H1 (cell line): ENCODE measurements at regions not wholly inside any gene's neighbourhood (a gene's known extent, or its start where the extent isn't known, plus 50 kb on each side); places are given as distances from the start of the nearest gene placed in this dataset.

Source experiments
- CTCF ChIA-PET: fragments of 300-600 bp; sonication (Branson Sonifier 250); formaldehyde crosslinking; loops from one replicate; lab custom pipeline; 2021; ENCODE audit not compliant: partially characterized antibody; lab: Charles Lee
- POLR2A ChIA-PET: fragments of 300-600 bp; sonication (Branson Sonifier 250); formaldehyde crosslinking; loops from one replicate; lab custom pipeline; 2021; ENCODE audit warnings: inconsistent platforms; ENCODE audit not compliant: partially characterized antibody; lab: Charles Lee
- DNase-seq, 2 experiments: peaks; one replicate each; pipeline versions ENCODE4 v3.0.0 to v3.0.0-alpha.2; 2010 to 2022; ENCODE audit warnings: low spot score in 2 of 2, low read depth in 1 of 2, mixed read lengths in 1 of 2
- FAIRE-seq: peaks from 2 replicates; lab custom pipeline; 2011; peaks lifted over from hg19 to GRCh38; lab: Jason Lieb, UNC
- H2AFZ ChIP-seq: 2 replicates; pipeline ENCODE4 v1.8.1; 2012; ENCODE audit warnings: low read length, inconsistent platforms
- H2AK5ac ChIP-seq: 2 replicates; pipeline ENCODE4 v1.6.1; 2013; ENCODE audit warnings: low read depth, low read length
- H2BK120ac ChIP-seq: replicated peaks from 2 replicates; pipeline ENCODE3; 2013; ENCODE audit warnings: low read depth, low read length, inconsistent platforms
- H2BK12ac ChIP-seq: 2 replicates; pipeline ENCODE4 v1.6.1; 2013; ENCODE audit warnings: low read depth, low read length
- H2BK15ac ChIP-seq: 2 replicates; pipeline ENCODE4 v1.6.1; 2013; ENCODE audit warnings: low read length
- H2BK20ac ChIP-seq: 2 replicates; pipeline ENCODE4 v1.6.1; 2013; ENCODE audit warnings: low read length
- H2BK5ac ChIP-seq: 2 replicates; pipeline ENCODE4 v1.6.1; 2013; ENCODE audit warnings: low read depth, low read length
- H3K14ac ChIP-seq: 2 replicates; pipeline ENCODE4 v1.6.1; 2013; ENCODE audit warnings: inconsistent platforms; ENCODE audit not compliant: insufficient read length
- H3K18ac ChIP-seq: 2 replicates; pipeline ENCODE4 v1.6.1; 2013; ENCODE audit warnings: low read length; ENCODE audit errors: extremely low read depth
- H3K23ac ChIP-seq: 2 replicates; pipeline ENCODE4 v1.6.1; 2013; ENCODE audit warnings: inconsistent platforms; ENCODE audit not compliant: insufficient read length
- H3K23me2 ChIP-seq: 2 replicates; pipeline ENCODE4 v1.6.1; 2013; ENCODE audit warnings: low read depth, low read length
- H3K27ac ChIP-seq: 2 replicates; pipeline ENCODE4 v1.6.1; 2011; ENCODE audit warnings: low read depth, low read length, inconsistent platforms
- H3K27me3 ChIP-seq, 4 experiments: replicated peaks in 1 of 4; 1 replicate in 1 of 4; 2 replicates in 3 of 4; pipeline versions ENCODE4 v1.6.1 to v1.8.1; 2011 to 2013; ENCODE audit warnings: low read length in 3 of 4, mild to moderate bottlenecking in 3 of 4, inconsistent platforms in 2 of 4, mixed read lengths in 2 of 4, moderate library complexity in 1 of 4; ENCODE audit not compliant: control insufficient read depth in 3 of 4, insufficient read depth in 3 of 4; ENCODE audit errors: extremely low read depth in 1 of 4
- H3K36me3 ChIP-seq, 4 experiments: 2 replicates each; pipeline versions ENCODE4 v1.6.1 to v1.8.1; 2011 to 2013; ENCODE audit warnings: mild to moderate bottlenecking in 4 of 4, low read length in 3 of 4, moderate library complexity in 2 of 4, control low read depth in 1 of 4, inconsistent platforms in 1 of 4; ENCODE audit not compliant: insufficient read depth in 4 of 4, control insufficient read depth in 2 of 4
- H3K4ac ChIP-seq: replicated peaks from 2 replicates; pipeline ENCODE3; 2013; ENCODE audit warnings: low read length, low read depth, mixed read lengths, inconsistent platforms; ENCODE audit not compliant: insufficient read length
- H3K4me1 ChIP-seq, 4 experiments: replicated peaks in 1 of 4; 1 replicate in 1 of 4; 2 replicates in 3 of 4; pipeline versions ENCODE4 v1.6.1 to v1.8.1; 2011 to 2013; ENCODE audit warnings: low read length in 3 of 4, inconsistent platforms in 2 of 4, mixed read lengths in 1 of 4; ENCODE audit not compliant: insufficient read depth in 4 of 4, control insufficient read depth in 3 of 4
- H3K4me2 ChIP-seq, 2 experiments: 2 replicates each; pipeline versions ENCODE4 v1.6.1 to v1.8.1; 2011 to 2013; ENCODE audit warnings: low read depth in 2 of 2, low read length in 2 of 2, control low read depth in 1 of 2, inconsistent platforms in 1 of 2, mild to moderate bottlenecking in 1 of 2; ENCODE audit not compliant: insufficient read depth in 1 of 2
- H3K4me3 ChIP-seq, 4 experiments: fragments of 200-600, 300-600 bp in 1 of 4; sonication (generic), shearing (Covaris generic), sonication (Bioruptor Twin) in 1 of 4; 2 replicates each; pipeline versions ENCODE4 v1.5.1 to v1.8.1; 2011 to 2016; ENCODE audit warnings: low read length in 4 of 4, low read depth in 3 of 4, control low read depth in 2 of 4, inconsistent platforms in 2 of 4, mild to moderate bottlenecking in 2 of 4, mixed read lengths in 1 of 4, moderate library complexity in 1 of 4; ENCODE audit not compliant: insufficient read depth in 2 of 4; ENCODE audit errors: extremely low read depth in 1 of 4
- H3K56ac ChIP-seq: replicated peaks from 2 replicates; pipeline ENCODE3; 2013; ENCODE audit warnings: low read depth, mild to moderate bottlenecking, mixed read lengths, low read length, inconsistent platforms; ENCODE audit not compliant: insufficient read length
- H3K79me1 ChIP-seq: 2 replicates; pipeline ENCODE4 v1.6.1; 2013; ENCODE audit warnings: low read depth, low read length, control low read depth
- H3K79me2 ChIP-seq, 2 experiments: 2 replicates each; pipeline versions ENCODE4 v1.6.1 to v1.8.1; 2012 to 2013; ENCODE audit warnings: low read length in 2 of 2, mild to moderate bottlenecking in 2 of 2, inconsistent platforms in 1 of 2; ENCODE audit not compliant: insufficient read depth in 2 of 2, control insufficient read depth in 1 of 2
- H3K9ac ChIP-seq, 4 experiments: replicated peaks in 1 of 4; 1 replicate in 1 of 4; 2 replicates in 3 of 4; pipeline versions ENCODE4 v1.6.1 to v1.8.1; 2011 to 2013; ENCODE audit warnings: low read depth in 3 of 4, low read length in 3 of 4, control low read depth in 2 of 4, mild to moderate bottlenecking in 2 of 4, moderate library complexity in 2 of 4, inconsistent platforms in 1 of 4; ENCODE audit errors: extremely low read depth in 1 of 4
- H3K9me3 ChIP-seq, 2 experiments: 2 replicates each; pipeline versions ENCODE4 v1.6.1 to v1.8.1; 2012 to 2013; ENCODE audit warnings: mild to moderate bottlenecking in 2 of 2, moderate library complexity in 2 of 2, control low read depth in 1 of 2, inconsistent platforms in 1 of 2, low read depth in 1 of 2, low read length in 1 of 2, mixed read lengths in 1 of 2; ENCODE audit not compliant: insufficient read depth in 2 of 2
- H4K20me1 ChIP-seq, 2 experiments: replicated peaks in 1 of 2; 2 replicates each; pipeline versions ENCODE3 to v1.8.1; 2011 to 2013; ENCODE audit warnings: inconsistent platforms in 2 of 2, low read length in 2 of 2, mild to moderate bottlenecking in 1 of 2; ENCODE audit not compliant: insufficient read depth in 2 of 2, control insufficient read depth in 1 of 2
- H4K5ac ChIP-seq: 2 replicates; pipeline ENCODE4 v1.6.1; 2013; ENCODE audit warnings: low read length, low read depth, mixed read lengths, inconsistent platforms; ENCODE audit not compliant: insufficient read length
- H4K8ac ChIP-seq: 2 replicates; pipeline ENCODE4 v1.8.0; 2013; ENCODE audit warnings: mild to moderate bottlenecking, moderate library complexity, low read length, inconsistent platforms; ENCODE audit not compliant: insufficient read depth; ENCODE audit errors: extremely low read depth
- H4K91ac ChIP-seq: replicated peaks from 2 replicates; pipeline ENCODE3; 2013; ENCODE audit warnings: low read length, mixed read lengths, inconsistent platforms; ENCODE audit not compliant: insufficient read length
- BACH1 ChIP-seq: IDR thresholded peaks from 2 replicates; pipeline ENCODE4 v1.6.1; 2012; ENCODE audit warnings: low read length, improper control_type of control experiment
- BCL11A ChIP-seq, 2 experiments: IDR thresholded peaks; one replicate each; pipeline ENCODE4 v1.6.1; 2011; ENCODE audit warnings: low read depth in 2 of 2, low read length in 2 of 2, mild to moderate bottlenecking in 2 of 2
- CHD1 ChIP-seq: IDR thresholded peaks from 2 replicates; pipeline ENCODE4 v1.6.1; 2012; ENCODE audit warnings: low read depth, low read length, improper control_type of control experiment
- CTCF ChIP-seq, 3 experiments: IDR thresholded peaks; 1 replicate in 2 of 3; 2 replicates in 1 of 3; pipeline versions ENCODE4 v1.5.1 to v1.6.1; 2011; ENCODE audit warnings: low read length in 3 of 3, mild to moderate bottlenecking in 3 of 3, inconsistent platforms in 2 of 3, low read depth in 1 of 3, moderate library complexity in 1 of 3; ENCODE audit not compliant: insufficient read depth in 1 of 3; ENCODE audit errors: control extremely low read depth in 1 of 3
- GTF2F1 ChIP-seq: IDR thresholded peaks from 2 replicates; pipeline ENCODE4 v1.6.1; 2012; ENCODE audit warnings: low read depth, low read length, improper control_type of control experiment, borderline replicate concordance
- NANOG ChIP-seq: IDR thresholded peaks from 2 replicates; pipeline ENCODE4 v1.6.1; 2011; ENCODE audit warnings: low read length, low read depth, mild to moderate bottlenecking, inconsistent platforms; ENCODE audit not compliant: insufficient read depth, poor library complexity, severe bottlenecking
- RFX5 ChIP-seq: IDR thresholded peaks from 2 replicates; pipeline ENCODE4 v1.6.1; 2011; ENCODE audit warnings: low read depth, low read length, improper control_type of control experiment, borderline replicate concordance
- USF2 ChIP-seq: IDR thresholded peaks from 2 replicates; pipeline ENCODE4 v1.6.1; 2011; ENCODE audit warnings: low read length, improper control_type of control experiment
- ZNF274 ChIP-seq: IDR thresholded peaks from 2 replicates; pipeline ENCODE4 v1.7.0; 2012; ENCODE audit warnings: low read length, borderline replicate concordance; ENCODE audit errors: extremely low read depth
- WGBS, 2 experiments: shearing (Covaris generic) in 1 of 2; methylation state at CpG; one replicate each; pipeline versions ENCODE4 v1.1.6 to v1.1.7; 2013 to 2015; ENCODE audit warnings: low lambda C conversion rate in 2 of 2, mixed read lengths in 2 of 2, inconsistent platforms in 1 of 2, low coverage in 1 of 2, missing lambda C conversion rate in 1 of 2; ENCODE audit not compliant: insufficient replicate concordance in 2 of 2, insufficient coverage in 1 of 2, insufficient read length in 1 of 2; ENCODE audit errors: extremely low coverage in 1 of 2, missing lambda C conversion rate in 1 of 2; 5-methylcytosine and 5-hydroxymethylcytosine counted together

- Histone ChIP-seq H3K4me2 (no peak overlapping the region), H2BK15ac (no peak overlapping the region), H2BK5ac (no peak overlapping the region), H3K4me3 (no peak overlapping the region), H3K27ac (no peak overlapping the region), H3K9ac (no peak overlapping the region), H2AFZ (no peak overlapping the region), H3K14ac (no peak overlapping the region), H2BK12ac (no peak overlapping the region), H2BK20ac (no peak overlapping the region), H3K23me2 (no peaks in the 10 kb centered on the region), H3K56ac (no peak overlapping the region), H4K5ac (no peak overlapping the region), H3K18ac (no peak overlapping the region), H2AK5ac (no peak overlapping the region), H3K79me2 (no peaks in the 10 kb centered on the region), H3K4me1 (no peaks in the 10 kb centered on the region), H3K27me3 (no peaks in the 10 kb centered on the region), H3K9me3 (no peaks in the 10 kb centered on the region), H4K8ac (no peak overlapping the region), H3K4ac (no peak overlapping the region), H2BK120ac (no peak overlapping the region), H3K36me3 (no peaks in the 10 kb centered on the region), H4K20me1 (no peaks in the 10 kb centered on the region), H3K79me1 (no peaks in the 10 kb centered on the region), H3K23ac (no peak overlapping the region), H4K91ac (no peak overlapping the region)
- ChIA-PET POLR2A (no interaction called here), CTCF (no interaction called here)
- no peak for DNase-seq
- WGBS, 2 experiments = 95% methylated on average over 4 of the region's 4 CpGs; no CpG with 5 or more reads in 1 of the 2 experiments
- FAIRE-seq = no peak
- TF ChIP-seq CTCF (IDR thresholded peaks at IDR 0.05; ENCODE audit: control extremely low read depth in 1 of 3, insufficient read depth in 1 of 3, low read depth in 1 of 3, low read length in 3 of 3) (no peak), GTF2F1 (no peak), USF2 (no peak), BACH1 (no peak), BCL11A (IDR thresholded peaks at IDR 0.05; ENCODE audit: low read depth in 2 of 2, low read length in 2 of 2) (no peak), RFX5 (no peak), NANOG (no peak), ZNF274 (no peak), CHD1 (no peak)
These were observed 283.7 kb upstream of the GBE1 start for GRCh38 chr3:82044930-82045705.
